DMS 273 (cell line): ENCODE measurements at regions not wholly inside any gene's neighbourhood (a gene's known extent, or its start where the extent isn't known, plus 50 kb on each side); places are given as distances from the start of the nearest gene placed in this dataset.
A peak's percentile ranks its signal among the peaks of the same experiment; 100 is the strongest.

ENCODE experiments used
- DNase-seq: peaks from one replicate; lab custom pipeline; 2025; ENCODE audit not compliant: unreplicated experiment; lab: John Stamatoyannopoulos, UW

GRCh38 chr6:166877906-166878305 is 78.4 kb downstream of the RNASET2 start:
- no peak for DNase-seq

GRCh38 chr6:166877349-166877748 is 79.0 kb downstream of the RNASET2 start:
- no peak for DNase-seq

DNA sequence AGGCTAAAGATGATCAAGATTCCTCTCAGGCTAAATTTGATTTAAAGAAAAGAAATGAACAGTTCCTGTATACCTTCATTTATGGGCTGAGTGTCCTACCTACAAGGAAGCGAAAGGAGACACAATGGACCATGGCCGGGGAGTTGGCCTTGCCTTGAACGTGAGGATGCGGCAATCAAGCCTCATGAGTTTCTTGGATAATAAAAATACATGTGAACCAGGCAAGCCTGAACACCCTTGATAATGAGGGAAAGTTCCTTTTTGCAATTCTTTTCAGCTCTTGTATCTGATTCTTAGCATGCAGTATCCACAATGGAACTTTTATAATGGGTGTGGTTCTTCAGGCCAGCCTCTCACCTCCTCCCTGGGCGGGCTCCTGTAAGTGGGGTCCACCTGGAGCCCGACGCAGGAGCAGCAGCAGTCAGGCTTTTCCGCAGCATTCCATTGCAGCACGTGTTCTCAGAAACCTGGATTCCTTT is 83.8 kb downstream of the RNASET2 start:
- no peak for DNase-seq

DNA sequence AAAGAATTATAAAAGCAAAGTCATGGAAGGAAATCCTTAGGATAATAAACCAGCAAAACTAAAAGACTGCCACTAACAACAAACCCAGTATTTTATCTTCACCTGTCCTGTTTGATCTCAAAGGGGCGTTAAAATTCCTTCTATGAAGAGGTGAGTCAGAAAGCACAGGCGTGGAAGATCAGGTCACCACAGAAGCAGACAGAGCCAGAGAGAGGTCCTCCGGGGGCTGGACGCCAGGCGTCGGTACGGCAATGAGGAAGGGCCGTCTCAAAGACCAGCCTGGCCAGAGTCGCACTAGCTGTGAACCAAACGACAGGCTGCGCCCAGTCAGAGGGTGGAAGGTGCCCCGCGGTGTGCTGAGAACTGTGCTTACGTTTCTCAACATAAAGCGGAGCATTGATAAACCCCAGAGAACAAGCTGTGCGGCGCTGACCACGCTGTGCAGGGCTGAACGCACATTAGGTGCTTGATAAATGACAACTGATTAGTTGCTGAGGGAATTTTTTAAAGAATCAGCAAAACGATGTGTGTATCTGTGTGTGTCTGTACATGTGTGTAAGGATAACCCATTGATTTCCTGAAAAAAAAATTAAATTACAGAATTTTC is 85.6 kb downstream of the RNASET2 start:
- no peak for DNase-seq

DNA sequence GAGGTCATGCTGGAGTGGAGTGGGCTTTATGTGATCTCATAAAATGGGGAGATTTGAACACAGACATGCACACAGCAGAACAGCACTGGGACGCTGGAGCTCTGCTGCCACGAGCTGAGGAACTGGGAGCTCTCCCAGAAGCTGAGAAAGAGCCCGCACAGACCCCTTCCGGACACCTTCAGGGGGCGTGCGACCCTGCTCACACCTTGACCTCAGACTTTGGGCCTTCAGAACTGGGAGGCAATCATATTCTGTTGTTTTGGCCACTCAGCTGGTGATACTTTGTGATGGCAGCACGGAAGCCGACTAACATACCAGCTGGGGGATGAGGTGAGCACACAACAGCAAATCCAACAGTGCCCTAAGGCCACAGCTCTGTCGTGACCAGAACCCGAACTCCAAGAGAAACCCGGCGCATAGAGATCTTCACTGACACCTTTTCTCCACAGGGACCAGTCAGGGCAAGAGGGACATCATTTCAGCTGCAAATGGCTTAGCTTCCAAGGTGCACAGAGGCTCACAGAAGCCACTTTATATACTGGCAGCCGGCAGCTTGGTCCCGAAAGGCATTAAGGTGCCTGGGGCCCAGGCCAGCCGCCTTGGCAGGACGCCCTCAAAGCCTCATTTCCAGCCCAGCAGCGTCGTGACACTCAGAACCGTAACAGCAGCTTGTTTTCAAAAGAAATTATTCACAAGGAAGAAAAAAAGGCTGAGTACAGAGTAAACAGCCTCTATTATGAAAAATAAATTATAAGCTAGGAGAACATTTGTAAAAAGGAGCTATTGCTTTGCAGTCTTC is 89.3 kb downstream of the RNASET2 start:
- peak; percentile 11 for DNase-seq

GRCh38 chr6:166864333-166864732 is 92.0 kb downstream of the RNASET2 start:
- no peak for DNase-seq

- DNase-seq = no peak
Observed at GRCh38 chr6:166862978-166863530, 93.3 kb downstream of the RNASET2 start.

- DNase-seq = peak; percentile 71
Observed at GRCh38 chr6:166862287-166862977, 93.9 kb downstream of the RNASET2 start.

DNA sequence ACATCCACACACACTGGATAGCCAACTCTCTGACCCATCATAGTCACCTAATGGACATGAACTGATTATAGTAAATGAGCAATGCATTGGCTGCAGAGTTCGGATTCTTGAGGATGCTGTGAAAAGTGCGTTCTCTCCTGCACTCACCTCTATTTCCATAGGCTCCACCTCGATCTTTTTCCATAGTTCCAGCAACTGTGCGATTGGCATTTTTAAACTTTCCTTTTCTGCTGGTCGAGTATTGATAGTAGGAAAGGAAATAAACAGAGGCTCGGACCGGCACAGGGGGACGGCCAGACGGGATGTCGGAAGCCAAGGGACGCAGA is 94.4 kb downstream of the RNASET2 start:
- DNase-seq = no peak

DNA sequence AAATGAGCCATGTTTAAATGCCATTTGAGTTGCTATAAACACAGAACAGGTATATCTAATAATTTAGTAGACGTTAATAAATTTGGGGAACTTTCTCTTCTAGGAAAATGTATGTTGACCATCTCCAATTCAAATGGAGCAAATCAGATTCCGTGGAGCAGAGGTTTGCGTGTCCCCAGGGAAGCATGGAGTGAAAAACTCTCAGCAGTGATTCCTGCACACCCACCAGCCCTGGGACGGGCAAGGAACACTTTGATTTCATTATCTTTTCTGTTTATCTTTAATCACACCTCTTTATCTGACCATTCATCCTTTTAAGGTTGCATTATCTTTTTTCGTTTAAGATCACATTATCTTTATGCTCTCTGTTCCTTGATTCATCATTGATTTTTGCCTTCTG is 95.0 kb downstream of the RNASET2 start:
- no peak for DNase-seq

- no peak for DNase-seq
Observed at GRCh38 chr6:166860392-166860791, 96.0 kb downstream of the RNASET2 start.

DNA sequence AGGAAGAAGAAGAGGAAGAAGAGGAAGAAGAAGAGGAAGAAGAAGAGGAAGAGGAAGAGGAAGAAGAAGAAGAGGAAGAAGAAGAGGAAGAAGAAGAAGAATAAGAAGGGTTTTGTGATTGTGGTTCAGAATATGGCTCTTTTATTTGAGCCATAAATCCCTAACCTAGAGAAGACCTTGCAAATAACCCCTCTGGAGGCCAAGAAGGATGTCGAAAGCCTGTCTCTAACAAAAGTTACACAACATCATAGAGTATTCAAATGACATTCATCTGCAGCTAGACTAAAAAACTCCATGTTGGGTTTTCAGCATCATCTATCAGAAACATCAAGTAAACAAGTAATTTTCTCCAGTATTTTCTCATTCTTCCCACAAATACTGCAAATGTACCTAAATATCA is 100.9 kb downstream of the RNASET2 start:
- DNase-seq = no peak

- DNase-seq = no peak
Observed at GRCh38 chr6:166853371-166854325, 102.7 kb downstream of the RNASET2 start.

DNA sequence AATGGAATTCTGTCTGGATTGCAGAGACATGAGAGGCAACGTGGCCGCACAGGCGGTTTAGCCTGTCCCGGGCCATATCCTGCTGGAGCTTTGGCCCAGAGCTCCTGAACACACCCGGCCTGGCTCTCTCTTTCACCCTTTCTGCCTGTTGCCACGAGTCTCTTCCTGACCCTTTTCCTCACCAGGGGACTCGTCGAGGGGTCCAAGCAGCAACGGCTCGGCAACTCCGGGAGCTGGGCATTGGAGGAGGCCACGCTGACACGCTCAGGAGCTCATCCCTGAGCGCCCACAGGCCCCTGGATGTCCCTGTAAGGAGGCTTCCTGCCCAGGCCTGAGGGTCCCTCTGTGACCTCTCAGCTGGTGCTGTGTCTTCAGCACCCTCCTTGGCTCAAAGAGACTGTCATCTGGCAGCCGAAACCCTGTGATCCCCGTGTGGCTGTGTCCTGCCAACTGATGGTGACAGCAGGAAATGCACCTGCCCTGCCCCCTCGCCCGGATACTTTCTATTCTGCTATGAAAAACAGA is 103.8 kb downstream of the RNASET2 start:
- no peak for DNase-seq

DNA sequence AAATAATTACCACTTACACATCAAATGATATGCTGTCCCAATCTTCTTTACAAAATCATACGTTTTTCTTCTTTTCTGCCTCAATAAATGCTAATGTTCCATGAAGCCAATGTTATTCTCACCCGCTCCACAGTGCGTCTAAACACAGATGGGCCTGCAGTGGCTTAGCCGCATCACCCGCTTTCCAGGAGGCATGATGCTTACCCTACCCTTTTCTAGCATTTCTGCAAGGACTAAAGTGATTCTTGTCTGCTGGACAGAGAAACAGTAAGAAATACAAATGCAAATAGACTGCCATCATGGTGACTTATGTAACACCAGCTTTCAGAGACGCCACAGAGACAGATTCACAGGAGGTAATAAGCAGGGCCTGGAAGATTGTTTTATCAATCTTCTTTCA is 104.4 kb downstream of the RNASET2 start:
- DNase-seq = no peak

DNA sequence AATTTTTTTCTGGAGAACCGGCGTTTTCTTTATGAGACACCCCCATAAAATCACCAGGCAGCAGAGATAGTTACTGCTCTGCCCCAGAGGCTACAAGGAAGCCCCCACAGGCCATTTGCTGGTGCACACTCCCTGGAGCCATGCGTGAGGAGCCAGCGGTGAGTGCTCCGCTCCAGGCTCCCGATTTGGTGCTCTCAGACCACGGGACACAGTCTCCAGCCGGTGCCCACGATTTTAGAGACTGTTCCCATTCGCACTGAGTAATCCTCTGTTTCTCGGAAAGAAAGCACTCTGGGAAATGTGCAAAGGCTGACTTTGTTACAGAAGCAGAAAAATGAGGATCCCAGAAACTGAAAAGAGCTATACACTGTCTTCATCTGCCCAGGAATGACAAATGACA is 104.9 kb downstream of the RNASET2 start:
- no peak for DNase-seq

- no peak for DNase-seq
Observed at GRCh38 chr6:166850677-166851076, 105.7 kb downstream of the RNASET2 start.

DNA sequence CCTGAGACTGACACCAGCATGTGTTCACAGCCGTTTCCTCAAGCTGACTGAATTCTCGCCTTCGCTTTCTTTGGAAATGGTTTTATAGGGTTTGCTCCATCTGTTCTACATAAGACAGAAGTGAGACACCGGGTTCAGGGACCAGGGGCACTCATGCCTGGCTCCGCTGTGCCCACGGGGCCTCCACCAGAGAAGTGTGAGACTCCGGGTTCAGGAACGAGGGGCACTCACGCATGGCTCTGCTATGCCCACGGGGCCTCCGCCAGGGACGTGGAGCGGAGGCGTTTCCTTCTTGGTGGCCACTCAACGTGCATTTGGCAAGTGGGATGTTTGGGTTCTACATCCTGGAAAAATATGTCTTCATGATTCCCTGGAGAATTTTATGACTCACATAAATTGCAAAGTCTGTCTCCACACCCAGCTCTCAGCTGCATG is 106.6 kb downstream of the RNASET2 start:
- DNase-seq = no peak

- no peak for DNase-seq
Observed at GRCh38 chr6:166848979-166849748, 107.2 kb downstream of the RNASET2 start.
